HG03378 (cell line): ENCODE measurements at regions not wholly inside any gene's neighbourhood (a gene's known extent, or its start where the extent isn't known, plus 50 kb on each side); places are given as distances from the start of the nearest gene placed in this dataset.
A peak's percentile ranks its signal among the peaks of the same experiment; 100 is the strongest.
"Not testable (repeated sequence)": the region's sequence is repeated elsewhere in the genome, so short reads cannot be mapped to it uniquely, and the experiment has no call there.

ENCODE experiments used
- ATAC-seq: cut with Tn5 transposase; IDR thresholded peaks from one replicate; pipeline ENCODE4 v1.9.1; 2021; ENCODE audit warnings: mild to moderate bottlenecking, moderate library complexity; ENCODE audit not compliant: unreplicated experiment

DNA sequence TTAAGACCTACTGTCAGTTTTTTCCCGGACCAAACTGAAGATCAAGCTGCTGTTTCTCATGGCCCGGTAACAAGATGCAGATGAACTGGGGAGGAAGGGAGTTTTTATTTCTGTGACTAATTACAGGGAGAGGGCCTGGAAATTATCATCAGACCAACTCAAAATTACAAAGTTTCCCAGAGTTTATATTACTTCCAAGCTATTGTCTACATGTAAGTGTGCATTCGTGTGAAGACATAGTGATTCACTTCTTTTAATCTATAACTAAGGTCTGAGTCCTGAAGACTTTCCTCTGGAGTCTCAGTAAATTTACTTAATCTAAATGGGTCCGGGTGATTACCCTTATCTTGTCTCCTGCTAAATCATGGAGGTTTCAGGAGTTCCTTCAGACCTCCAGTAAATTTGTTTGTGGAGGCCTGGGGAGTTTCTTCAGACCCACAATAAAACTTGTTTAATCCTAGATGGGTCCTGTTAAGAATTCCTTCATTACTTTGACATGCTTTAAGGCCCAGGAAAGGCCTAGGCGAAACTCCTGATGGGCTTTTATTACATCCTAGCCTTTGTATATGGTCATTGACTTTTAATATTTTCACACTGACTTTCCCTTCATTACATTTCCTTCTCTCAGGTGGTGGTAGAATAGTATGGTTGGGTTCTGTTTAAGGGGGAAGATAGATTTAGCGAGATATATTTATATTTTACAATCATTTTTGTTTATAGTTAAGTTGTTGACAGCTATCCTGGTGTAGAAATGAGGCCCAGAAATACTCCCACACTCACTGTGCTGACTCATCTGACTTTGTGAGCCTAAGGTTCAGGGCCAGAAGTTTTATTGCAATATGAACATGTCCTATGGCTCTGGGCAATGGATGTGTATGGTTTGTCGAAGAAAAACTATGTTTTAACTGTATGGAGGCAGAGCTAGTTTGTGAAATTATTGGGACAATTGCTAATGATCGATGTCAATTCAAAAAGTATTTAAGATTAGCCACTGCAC, 627.0 kb upstream of the FBXO33 start:
- no peak for ATAC-seq

DNA sequence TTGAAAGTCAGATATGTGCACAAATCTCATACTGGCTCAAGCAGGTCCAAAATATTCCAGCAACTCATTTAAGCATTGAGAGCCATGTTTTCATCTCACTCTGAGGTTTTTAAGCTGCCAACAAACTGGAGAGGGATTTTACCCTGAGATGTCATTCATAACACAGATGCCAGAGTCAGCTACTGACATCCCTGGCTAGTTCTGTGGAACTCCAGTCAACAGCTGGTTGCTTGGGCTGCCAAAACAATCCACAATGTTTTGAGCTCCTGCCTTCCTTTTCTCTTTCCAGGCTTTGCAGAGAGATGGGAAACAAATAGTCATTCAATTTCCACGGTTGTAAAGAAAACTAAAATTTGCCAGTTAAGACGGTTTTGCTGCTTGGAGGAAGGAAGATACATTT, 621.2 kb upstream of the FBXO33 start:
- ATAC-seq: no peak

DNA sequence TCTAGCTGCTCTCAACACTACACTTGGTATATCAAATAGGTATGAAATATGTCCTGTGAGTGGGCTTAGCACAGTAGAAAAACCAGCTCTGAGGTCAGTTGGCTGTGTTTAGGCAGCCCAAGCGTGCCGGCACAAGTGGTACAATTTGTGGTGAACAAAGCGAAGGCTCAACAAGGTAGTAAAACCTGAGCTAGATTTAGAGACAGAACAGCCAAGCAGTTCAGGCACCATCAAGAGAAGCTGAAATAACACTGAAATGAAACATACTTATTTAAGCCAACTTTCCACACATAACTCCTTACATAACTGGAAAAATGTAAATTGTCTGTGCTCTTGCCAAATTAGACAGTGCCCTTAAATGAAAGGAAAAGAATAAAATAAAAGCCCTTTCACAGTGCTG, 596.8 kb upstream of the FBXO33 start:
- ATAC-seq: no peak

DNA sequence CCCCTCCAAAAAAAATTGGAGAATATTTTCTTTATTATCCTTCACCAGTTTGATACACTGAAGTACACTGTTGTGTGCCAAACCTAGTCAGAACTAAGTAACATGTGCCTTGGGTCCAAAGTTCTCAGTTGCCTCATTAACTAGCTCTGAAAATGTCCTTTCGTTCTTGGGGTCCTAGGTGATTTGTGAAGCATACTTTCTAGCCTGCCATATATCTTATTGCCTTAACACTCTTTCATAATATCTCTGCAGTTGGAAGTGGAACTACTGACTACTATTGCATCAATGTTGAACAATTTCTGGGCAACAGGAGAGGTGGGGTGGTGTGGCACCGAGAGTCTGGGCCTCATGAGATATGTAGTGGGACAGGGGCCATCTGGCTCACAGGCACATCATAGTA, 592.9 kb upstream of the FBXO33 start:
- no peak for ATAC-seq

DNA sequence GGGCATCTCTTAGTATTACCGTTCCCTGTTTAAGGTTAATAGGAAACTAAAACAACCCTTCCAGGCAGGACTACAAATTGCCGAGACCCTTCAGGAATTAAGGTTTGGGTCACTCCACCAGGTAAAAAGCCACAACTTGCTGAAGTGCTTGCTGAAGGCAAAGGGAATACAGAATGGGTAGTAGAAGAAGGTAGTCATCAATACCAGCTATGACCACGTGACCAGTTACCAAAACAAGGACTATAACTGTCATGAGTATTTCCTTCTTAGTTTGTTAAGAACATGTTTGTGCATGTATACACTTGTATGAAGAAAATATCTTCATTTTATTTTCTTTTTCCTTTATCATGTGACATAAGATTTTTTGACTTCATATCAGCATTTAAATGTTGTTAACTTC, 578.7 kb upstream of the FBXO33 start:
- no peak for ATAC-seq

DNA sequence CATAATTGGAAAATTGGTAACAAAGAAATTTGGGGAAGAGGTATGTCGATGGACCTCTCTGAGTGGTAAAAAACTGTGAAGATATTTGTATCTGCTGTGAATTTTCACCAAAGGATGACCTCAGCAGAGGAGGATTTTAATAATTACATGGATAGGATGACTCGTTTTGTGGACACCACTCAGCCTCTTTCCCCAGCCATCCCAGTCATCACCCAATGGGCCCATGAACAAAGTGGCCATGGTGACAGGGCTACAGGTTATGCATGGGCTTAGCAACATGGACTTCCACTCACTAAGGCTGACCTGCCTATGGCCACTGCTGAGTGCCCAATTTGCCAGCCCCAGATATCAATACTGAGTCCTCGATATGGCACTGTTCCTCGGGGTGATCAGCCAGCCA, 577.5 kb upstream of the FBXO33 start:
- ATAC-seq: no peak

DNA sequence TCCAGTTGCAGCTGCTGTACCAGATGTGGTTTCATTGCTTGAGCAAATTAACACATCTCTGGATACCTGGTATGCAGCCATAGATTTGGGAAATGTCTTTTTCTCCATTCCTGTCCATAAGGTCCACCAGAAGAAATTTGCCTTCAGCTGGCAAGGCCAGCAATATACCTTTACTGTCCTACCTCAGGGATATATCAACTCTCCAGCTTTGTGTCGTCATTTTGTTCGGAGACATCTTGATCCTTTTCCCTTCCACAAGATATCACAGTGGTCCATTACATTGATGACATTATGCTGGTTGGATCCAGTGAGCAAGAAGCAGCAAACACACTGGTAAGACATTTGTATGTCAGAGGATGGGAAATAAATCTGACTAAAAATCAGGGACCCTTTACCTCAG, 576.1 kb upstream of the FBXO33 start:
- not testable (repeated sequence) for ATAC-seq

DNA sequence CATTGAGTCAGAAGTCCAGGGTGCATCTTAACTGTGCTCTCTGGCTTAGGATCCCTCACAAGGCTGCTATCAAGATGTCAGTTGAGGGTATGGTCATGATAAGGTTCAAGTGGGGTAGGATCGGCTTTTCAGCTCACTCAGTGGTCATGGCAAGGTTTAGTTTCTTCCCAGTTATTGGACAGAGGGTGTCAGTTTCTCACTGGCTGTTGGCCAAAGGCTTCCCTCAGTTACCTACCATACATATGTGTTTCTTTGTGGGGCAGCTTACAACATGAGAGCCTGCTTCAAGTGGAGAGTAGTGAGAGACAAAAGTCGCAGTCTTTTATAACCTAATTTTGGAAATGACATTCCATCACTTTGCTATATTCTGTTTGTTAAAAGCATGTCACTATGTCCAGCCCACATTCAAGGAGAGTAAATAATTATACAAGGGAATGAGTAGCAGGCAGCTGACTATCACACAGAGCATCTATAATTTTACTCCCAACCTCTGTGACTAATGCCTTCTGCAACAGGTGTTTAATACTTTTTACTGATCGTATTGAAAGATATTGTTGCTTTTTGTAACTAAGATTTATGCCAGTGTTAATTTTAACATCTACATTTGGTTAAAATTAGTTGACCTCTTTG, 572.8 kb upstream of the FBXO33 start:
- ATAC-seq: no peak

DNA sequence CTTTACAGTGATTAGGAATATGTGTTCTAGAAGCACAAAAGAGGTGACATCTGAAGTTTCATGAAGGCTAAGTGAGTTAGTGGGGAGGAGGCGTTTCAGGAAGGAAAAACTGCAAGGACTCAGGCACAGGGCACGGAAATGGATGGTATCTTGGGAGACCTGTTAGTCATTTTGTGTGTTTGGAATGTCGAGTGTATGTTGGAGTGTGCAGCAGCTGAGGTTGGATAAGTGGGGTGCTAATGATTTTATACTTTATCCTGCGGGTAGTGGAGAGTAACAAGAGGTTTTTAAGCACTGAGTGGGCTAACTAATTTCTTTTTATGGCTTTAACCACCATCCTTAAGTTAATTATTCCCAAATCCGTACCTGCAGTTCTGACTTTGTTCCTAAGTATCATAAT, 571.5 kb upstream of the FBXO33 start:
- no peak for ATAC-seq

DNA sequence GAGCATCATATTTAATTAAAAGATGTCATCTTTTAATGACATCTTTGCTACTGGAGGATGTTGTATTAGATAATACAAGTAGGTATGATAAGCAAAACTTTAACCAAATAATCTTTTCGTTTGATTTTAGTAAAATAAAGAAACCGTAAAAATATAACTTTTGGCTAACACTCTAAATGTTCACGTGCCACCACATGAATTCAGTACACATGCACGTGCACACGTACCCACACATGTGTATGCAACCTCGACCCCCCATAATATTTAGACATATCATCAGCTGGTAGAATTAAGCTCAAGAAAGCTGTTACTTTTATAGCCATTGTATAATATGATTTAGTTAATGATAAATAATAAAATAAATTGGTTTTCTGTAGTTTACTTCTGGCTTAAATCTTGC, 566.6 kb upstream of the FBXO33 start:
- no peak for ATAC-seq

DNA sequence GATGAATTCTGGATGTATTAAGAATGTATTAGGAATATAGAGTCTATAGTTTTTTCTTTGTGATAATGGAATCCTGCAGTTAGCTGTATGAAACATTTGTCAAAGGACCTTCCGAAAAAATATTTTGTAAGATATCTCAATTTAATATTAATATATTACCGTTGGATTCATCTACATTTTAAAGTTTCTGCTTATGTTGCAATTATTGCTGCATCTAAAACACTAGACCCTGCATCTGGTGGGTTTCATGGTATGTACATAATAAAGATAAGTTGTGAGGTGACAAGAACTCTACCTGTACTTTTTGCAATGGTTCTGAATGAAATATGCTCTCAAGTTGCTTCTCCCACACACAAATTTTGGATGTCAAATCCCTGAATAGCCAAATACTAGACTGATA, 565.9 kb upstream of the FBXO33 start:
- no peak for ATAC-seq

DNA sequence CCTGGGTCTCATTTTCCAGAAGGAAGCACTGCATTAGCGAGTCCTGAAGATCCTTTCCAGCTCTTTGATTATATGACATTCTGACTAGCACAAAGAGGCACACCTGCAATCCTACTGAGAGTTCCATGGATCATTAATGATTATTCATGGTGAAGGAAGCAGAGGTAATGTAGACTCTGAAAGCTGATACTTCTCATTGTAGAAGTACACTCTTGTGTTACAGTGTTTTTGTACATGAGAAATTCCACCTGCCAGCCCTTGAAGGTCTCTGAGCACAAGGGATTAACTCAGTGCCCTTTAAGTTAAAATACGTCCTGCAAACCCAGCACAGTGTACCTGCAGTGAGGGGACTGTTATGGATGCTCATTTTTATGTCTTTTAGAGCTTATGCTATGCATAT, 558.8 kb upstream of the FBXO33 start:
- ATAC-seq: no peak

DNA sequence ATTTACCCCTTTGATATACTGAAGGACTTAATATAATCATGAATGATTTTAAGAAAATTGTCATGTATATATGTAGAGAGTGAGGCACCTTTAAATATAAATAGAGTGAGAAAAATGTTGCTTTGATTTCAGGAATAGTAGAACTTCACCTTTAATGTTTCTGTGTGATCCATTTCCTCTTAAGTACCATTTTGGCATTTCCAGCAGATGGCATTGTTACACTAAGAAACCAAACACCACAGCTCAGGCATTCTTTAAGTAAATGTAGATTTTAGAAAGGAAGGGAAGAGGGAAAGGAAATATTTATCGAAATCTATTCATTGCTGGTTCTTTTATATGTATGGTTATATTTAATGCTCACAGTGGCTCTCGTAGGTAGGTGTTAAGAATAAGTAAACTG, 556.7 kb upstream of the FBXO33 start:
- ATAC-seq: no peak

DNA sequence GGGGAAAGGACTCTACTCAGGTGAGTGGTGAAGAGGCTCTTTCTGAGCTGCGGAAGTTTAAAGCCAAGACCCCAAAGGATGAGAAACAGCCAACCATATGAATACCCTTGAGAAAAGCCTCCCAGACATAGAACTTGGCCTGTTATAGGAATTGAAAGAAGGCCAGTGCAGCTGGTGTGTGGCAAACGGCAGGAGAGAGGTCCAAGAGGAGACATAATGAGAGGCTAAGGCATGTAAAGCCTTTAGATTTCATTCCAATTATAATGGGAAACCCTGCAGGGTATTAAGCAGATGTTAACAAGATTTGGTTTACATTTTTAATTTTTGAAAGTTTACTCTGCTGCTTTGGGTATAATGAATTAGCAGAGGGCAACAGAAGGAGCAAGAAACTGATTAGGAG, 552.1 kb upstream of the FBXO33 start:
- no peak for ATAC-seq

DNA sequence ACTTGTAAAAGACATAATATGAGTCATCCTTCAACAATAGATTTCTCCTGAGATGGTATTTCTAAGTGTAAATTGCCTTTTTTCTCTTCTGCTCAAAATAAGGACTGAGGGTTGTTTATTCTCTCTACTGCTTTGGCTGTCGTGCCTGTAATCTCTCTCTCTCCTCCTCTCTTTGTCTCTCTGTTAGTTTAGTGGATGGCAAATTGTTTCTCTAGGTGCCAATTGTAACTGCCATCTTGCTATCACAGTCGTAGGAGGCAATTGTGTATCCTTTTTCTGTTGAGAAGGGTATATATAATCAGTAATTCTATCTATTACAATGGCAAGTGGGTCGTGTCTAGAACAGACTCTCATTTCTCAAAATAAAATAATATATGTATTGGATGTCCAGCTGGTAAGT, 545.0 kb upstream of the FBXO33 start:
- no peak for ATAC-seq

DNA sequence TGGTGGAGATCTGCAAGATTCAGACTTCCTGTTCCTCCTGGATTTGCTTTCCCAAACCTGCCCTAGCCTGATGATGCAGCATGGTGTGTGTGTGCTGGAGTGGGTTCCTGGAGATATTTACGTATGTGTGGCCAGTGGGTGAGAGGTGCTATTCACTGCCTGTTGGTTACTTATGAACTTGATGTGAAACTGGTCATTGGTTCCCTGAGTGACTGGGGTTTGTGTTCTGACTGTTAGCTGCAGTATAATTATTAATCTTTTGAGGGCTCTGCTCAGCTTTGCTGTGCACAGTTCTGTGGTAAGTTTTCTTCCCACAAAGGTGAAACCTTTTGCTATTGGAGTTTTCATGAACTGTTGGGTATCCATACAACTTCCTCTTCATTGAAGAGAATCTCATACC, 541.8 kb upstream of the FBXO33 start:
- ATAC-seq: peak; percentile 99

DNA sequence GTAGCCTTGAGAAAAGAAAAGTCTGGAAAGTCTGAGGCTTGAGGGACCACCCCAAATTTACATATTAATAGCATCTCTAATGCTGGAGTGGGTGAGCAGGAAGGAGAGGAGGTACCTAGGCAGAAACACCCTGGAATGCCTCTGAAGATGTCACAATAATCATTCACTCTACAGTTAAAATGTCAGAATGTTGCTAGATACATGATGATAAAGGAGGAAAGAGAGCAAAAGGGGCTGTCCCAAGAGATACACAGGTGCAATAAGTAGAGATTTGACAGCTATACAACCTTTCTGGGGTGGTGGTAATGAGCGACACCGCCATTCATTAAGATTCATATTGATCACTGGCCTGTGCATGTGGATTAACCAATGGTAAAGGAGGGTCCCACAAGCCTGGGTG, 540.5 kb upstream of the FBXO33 start:
- ATAC-seq: no peak

DNA sequence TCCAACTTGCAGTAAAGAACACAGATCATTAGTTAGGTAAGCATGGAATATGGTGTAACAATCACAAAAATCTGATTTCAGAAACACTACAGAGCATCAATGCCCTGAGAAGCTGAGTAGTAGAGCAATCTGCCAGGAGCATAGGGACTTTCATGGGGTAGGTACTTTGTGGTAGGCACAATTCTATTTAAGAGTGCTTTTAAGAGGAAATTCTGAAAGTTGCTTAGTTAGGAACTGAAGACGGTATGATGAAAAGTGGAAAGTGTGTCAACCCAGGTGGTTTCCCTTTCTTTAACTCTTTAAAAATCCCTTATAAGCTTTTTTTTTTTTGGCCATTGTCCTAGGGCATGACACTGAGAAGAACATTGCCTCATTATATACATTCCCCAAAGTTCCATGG, 535.7 kb upstream of the FBXO33 start:
- no peak for ATAC-seq

DNA sequence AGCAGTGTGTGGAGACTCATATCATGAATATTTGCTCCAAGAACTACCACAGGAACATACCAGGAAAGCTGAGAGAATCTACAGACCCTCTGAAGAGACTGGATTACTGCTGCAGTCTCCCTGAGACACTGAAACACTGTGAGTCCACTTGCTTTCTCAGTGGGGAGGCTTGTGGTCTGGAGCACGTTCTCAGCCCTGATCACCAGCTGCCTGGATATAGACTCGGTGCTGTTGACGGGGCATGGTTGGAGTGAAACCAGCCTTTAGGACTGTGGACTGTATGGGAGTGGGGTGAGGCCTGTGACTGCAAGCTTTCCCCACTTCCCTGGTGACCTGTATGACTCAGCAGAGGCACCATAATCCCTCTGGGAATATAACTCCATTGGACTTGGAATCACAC, 525.8 kb upstream of the FBXO33 start:
- no peak for ATAC-seq

DNA sequence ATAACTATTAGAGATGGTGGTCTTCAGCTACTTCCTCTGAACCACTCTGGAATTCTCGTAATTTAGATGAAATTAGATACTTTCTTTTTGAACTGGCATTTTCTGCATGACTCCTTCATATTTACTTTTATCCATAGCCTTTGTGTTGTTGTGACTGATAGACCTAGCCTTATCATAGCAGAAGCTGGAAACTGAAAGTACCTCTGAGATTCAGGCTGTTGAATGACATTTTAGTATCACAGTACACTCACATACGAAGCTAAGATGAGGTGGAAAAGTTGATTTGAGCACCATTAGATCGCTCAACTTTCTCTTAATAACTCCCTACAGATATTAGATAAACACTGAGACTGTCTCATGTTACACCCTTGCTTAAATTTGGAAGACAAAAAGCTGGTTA, 525.1 kb upstream of the FBXO33 start:
- no peak for ATAC-seq

DNA sequence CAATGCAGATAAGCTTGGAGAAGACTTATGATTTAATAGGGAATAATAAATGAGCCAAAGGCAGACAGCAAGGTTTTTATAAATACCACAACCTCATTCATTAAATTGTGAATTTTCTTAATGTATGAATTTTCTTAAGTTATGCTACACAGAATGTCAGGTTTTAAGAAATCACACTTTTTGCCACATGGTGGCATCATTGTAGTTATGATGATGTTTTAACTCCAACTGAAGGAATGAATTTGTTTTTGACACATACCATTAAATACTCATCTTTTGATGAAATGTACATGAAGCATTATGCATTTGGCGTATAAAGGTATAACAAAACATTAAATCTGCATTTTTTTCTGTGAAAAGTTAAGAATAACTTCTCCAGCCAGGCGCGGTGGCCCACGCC, 524.1 kb upstream of the FBXO33 start:
- no peak for ATAC-seq

DNA sequence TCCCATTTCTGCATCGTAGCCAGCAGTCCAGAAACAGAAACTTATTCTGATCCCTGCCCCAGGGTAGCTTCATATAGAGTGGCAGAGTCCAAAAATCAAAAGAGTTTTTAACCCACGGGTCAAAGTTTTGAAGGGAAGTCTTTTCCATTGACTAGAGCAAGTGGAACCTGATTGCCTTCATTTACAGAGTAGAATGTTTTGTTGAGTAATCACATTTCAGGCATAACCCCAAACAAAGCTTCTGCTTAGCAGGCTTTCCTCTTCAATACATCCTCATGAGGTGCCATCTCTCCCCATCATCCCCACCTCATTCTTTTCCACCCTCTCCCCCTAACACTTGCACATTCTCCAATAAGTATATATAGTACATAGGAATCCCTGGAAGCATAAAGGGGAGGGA, 516.0 kb upstream of the FBXO33 start:
- no peak for ATAC-seq
